ENCODE measurements at regions not wholly inside any gene's neighbourhood (a gene's known extent, or its start where the extent isn't known, plus 50 kb on each side); places are given as distances from the start of the nearest gene placed in this dataset.

DNA sequence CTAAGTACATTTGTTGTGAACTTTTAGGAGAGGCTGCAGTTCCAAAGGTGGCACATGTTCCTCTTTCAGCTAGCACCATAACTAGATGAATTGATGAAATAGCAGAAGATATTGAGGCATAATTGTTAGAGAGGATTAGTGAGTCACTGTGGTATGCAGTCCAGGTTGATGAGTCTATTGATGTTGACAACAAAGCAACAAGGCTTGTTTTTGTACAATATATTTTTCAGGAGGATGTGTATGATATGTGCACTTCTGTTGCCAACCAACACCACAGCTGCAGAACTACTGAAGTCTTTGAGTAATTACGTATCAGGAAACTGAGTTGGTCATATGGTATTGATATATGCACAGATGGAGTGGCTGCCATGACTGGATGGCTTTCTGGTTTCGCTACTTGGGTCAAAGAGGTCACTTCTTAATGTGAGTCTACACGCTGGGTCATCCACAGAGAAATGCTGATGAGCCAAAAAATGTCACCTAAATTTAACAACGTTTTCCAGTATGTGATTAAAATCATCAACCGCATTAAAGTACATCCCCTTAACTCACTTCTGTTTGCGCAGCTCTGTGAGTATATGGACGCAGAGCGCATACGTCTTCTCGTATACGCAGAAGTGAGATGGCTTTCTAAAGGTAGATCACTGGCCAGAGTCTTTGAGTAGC is 261.3 kb upstream of the ANO5 start:
- TF ChIP-seq, protein P1, sequence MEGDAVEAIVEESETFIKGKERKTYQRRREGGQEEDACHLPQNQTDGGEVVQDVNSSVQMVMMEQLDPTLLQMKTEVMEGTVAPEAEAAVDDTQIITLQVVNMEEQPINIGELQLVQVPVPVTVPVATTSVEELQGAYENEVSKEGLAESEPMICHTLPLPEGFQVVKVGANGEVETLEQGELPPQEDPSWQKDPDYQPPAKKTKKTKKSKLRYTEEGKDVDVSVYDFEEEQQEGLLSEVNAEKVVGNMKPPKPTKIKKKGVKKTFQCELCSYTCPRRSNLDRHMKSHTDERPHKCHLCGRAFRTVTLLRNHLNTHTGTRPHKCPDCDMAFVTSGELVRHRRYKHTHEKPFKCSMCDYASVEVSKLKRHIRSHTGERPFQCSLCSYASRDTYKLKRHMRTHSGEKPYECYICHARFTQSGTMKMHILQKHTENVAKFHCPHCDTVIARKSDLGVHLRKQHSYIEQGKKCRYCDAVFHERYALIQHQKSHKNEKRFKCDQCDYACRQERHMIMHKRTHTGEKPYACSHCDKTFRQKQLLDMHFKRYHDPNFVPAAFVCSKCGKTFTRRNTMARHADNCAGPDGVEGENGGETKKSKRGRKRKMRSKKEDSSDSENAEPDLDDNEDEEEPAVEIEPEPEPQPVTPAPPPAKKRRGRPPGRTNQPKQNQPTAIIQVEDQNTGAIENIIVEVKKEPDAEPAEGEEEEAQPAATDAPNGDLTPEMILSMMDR (IDR thresholded peaks at IDR 0.05) = no peak
- no peak for TF ChIP-seq POLR2A (IDR thresholded peaks at IDR 0.05)

All from body of pancreas (tissue), 4 donors.